Activated CD8-positive, alpha-beta memory T cell treated with anti-CD3 and anti-CD28 coated beads, Interleukin-2, amount 50 U/mL, for 4 hours (primary cell): ENCODE measurements at regions not wholly inside any gene's neighbourhood (a gene's known extent, or its start where the extent isn't known, plus 50 kb on each side); places are given as distances from the start of the nearest gene placed in this dataset.

Experiments
- DNase-seq: peaks from one replicate; pipeline ENCODE4 v3.0.0-alpha.2; 2020

DNA sequence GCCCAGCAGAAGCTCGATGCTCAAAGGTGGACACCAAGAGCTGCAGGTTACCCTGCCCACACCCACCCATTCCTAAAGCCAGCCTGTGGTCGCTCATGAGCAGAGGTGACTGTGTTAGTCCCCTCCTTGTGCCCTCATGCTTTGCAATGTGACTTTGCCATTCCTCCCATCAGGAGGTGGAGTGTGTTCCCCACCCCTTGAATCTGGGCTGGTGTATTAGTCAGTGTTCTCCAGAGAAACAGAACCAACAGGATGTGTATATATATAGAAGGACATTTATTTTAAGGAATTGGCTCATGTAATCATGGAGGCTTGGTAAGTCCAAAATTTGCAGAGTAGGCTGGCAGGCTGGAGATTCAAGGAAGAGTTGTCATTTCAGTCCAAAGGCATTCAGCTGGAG, 54.4 kb upstream of the RNF24 start:
- DNase-seq, result no peak

DNA sequence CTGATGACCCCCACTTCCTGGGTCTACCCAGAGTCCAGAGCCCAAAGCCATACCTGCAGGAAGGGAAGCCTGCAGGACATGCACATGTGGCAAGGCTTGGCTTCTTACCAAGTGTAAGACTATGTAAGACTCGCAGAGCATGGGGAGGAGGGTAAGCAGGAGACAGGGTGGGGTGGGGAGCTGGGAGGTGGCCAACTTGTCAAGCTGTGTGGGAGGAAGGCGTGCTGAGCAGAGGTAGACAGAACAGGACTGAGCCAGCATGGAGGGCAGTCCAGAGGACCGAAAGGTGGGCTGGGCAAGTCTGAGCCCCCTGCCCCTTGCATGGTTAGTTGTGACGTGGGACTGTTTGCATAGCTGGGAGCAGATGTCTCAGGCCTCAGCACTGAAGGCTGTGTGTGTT, 53.4 kb upstream of the RNF24 start:
- no peak for DNase-seq

DNA sequence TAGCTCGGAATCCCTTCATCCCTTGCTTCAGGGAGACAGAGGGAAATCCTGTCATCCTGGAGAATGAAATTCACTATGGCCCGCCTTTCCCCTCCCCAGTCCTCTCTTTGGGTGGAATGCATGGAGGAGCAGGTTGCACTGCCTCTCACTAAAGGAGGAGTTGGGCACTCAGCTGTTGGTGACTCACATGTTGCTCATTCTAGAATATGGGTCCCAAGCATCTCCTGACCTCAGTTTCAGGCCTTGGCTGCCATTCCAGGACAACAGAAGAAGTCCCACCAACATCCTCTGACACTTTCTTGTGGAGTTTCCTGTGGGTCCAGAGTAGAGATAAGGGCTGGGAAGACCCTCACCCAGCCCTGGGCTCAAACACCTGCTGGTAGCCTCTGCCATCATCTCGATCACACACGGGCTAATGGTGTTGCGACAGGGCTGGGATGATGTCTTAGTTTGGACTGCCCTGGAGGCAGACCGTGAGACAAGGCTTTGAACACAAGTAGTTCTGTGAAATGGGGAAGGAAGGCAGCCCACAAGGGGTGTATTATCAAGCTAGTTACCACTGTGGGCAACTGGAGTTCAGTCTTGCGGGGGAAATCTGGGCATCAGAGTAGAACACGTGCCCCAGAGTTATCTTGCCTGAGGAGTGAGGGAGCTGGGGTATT, 52.4 kb upstream of the RNF24 start:
- no peak for DNase-seq

DNA sequence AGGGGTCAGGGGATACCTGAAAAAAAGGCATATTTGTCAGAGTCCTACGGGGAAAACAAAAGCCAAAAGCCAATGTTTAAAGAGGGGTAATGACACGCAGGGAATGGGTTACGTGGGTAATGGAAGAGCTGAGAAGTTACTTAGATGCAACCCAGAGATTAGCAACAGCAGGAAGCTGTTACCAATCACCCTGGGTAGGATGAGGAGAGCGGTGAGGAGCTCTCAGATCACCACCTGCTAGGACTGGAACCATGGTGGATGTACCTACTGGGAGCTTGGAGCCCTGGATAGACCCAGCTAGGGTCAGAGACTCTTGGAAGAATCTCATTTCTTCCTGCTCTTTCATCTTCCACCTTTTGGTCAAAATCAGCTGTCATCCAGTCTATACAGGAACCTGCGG, 51.2 kb upstream of the RNF24 start:
- no peak for DNase-seq

DNA sequence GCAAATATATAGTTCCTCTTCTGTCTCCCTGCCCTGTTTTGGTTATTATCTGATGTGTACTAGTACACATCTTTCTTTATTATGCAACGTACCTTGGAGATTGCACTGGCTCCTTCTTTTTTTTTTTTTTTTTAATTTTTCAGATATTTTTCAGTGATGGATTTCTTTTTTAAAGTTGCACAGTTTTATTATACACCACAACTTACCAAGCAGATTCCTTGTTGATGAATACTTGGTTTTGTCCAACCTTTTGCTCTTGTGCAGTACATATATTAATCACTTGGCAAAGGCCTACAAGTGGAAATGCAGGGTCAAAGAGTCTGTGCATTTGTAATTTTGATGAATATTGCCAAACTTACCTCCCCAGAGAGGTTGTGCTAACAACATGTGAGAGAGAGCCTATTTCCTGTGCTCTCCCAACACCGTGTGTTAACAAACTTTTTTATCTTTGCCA, 50.1 kb upstream of the RNF24 start:
- DNase-seq, result no peak
